ENCODE measurements at regions not wholly inside any gene's neighbourhood (a gene's known extent, or its start where the extent isn't known, plus 50 kb on each side); places are given as distances from the start of the nearest gene placed in this dataset.

- no peak overlapping the region for H3K4me3 Mint-ChIP-seq (ENCODE audit: unreplicated experiment)
- H3K36me3 Mint-ChIP-seq (ENCODE audit: low read depth, unreplicated experiment) = no peaks in the 10 kb centered on the region
- no peaks in the 10 kb centered on the region for H3K27me3 Mint-ChIP-seq (ENCODE audit: unreplicated experiment)
- H3K9me3 Mint-ChIP-seq (ENCODE audit: unreplicated experiment) = no peaks in the 10 kb centered on the region
- H3K27ac Mint-ChIP-seq (ENCODE audit: unreplicated experiment) = no peak overlapping the region
- TF ChIP-seq CTCF (IDR thresholded peaks at IDR 0.05; ENCODE audit: unreplicated experiment) = no peak
- H3K4me1 Mint-ChIP-seq (ENCODE audit: unreplicated experiment) = no peaks in the 10 kb centered on the region
- DNase-seq (ENCODE audit: low spot score) = no peak
These were observed 383.6 kb upstream of the SMIM21 start for GRCh38 chr18:75810961-75811551.

- no peak for TF ChIP-seq CTCF (IDR thresholded peaks at IDR 0.05; ENCODE audit: unreplicated experiment)
- Mint-ChIP-seq H3K27me3 (ENCODE audit: unreplicated experiment) (no peaks in the 10 kb centered on the region), H3K4me3 (ENCODE audit: unreplicated experiment) (no peak overlapping the region), H3K36me3 (ENCODE audit: low read depth, unreplicated experiment) (no peaks in the 10 kb centered on the region), H3K4me1 (ENCODE audit: unreplicated experiment) (no peaks in the 10 kb centered on the region), H3K9me3 (ENCODE audit: unreplicated experiment) (no peaks in the 10 kb centered on the region), H3K27ac (ENCODE audit: unreplicated experiment) (no peak overlapping the region)
- DNase-seq (ENCODE audit: low spot score) = no peak
These were observed 383.0 kb upstream of the SMIM21 start for GRCh38 chr18:75810516-75810915.

GRCh38 chr18:75809926-75810255, 382.4 kb upstream of the SMIM21 start:
- no peak for DNase-seq (ENCODE audit: low spot score)
- Mint-ChIP-seq H3K27me3 (ENCODE audit: unreplicated experiment) (no peaks in the 10 kb centered on the region), H3K27ac (ENCODE audit: unreplicated experiment) (no peak overlapping the region), H3K36me3 (ENCODE audit: low read depth, unreplicated experiment) (no peaks in the 10 kb centered on the region), H3K4me3 (ENCODE audit: unreplicated experiment) (no peak overlapping the region), H3K9me3 (ENCODE audit: unreplicated experiment) (no peaks in the 10 kb centered on the region), H3K4me1 (ENCODE audit: unreplicated experiment) (no peaks in the 10 kb centered on the region)
- TF ChIP-seq CTCF (IDR thresholded peaks at IDR 0.05; ENCODE audit: unreplicated experiment) = no peak

GRCh38 chr18:75809151-75809925, 381.8 kb upstream of the SMIM21 start:
- no peak for TF ChIP-seq CTCF (IDR thresholded peaks at IDR 0.05; ENCODE audit: unreplicated experiment)
- Mint-ChIP-seq H3K4me3 (ENCODE audit: unreplicated experiment) (no peak overlapping the region), H3K9me3 (ENCODE audit: unreplicated experiment) (no peaks in the 10 kb centered on the region), H3K36me3 (ENCODE audit: low read depth, unreplicated experiment) (no peaks in the 10 kb centered on the region), H3K27ac (ENCODE audit: unreplicated experiment) (no peak overlapping the region), H3K27me3 (ENCODE audit: unreplicated experiment) (no peaks in the 10 kb centered on the region), H3K4me1 (ENCODE audit: unreplicated experiment) (no peaks in the 10 kb centered on the region)
- no peak for DNase-seq (ENCODE audit: low spot score)

GRCh38 chr18:75805265-75805664, 377.8 kb upstream of the SMIM21 start:
- Mint-ChIP-seq H3K4me1 (ENCODE audit: unreplicated experiment) (no peaks in the 10 kb centered on the region), H3K4me3 (ENCODE audit: unreplicated experiment) (no peak overlapping the region), H3K36me3 (ENCODE audit: low read depth, unreplicated experiment) (no peaks in the 10 kb centered on the region), H3K27ac (ENCODE audit: unreplicated experiment) (no peak overlapping the region), H3K9me3 (ENCODE audit: unreplicated experiment) (no peaks in the 10 kb centered on the region), H3K27me3 (ENCODE audit: unreplicated experiment) (no peaks in the 10 kb centered on the region)
- no peak for DNase-seq (ENCODE audit: low spot score)
- no peak for TF ChIP-seq CTCF (IDR thresholded peaks at IDR 0.05; ENCODE audit: unreplicated experiment)

All from endothelial cell (in vitro differentiated cells).